GM18505 (cell line): ENCODE measurements at regions not wholly inside any gene's neighbourhood (a gene's known extent, or its start where the extent isn't known, plus 50 kb on each side); places are given as distances from the start of the nearest gene placed in this dataset.

ENCODE experiments used
- ATAC-seq: cut with Tn5 transposase; IDR thresholded peaks from one replicate; pipeline ENCODE4 v1.9.1; 2021; ENCODE audit not compliant: unreplicated experiment
- POLR2A ChIP-seq: IDR thresholded peaks from 4 replicates; pipeline ENCODE4 v1.6.1; 2011; ENCODE audit warnings: borderline replicate concordance; ENCODE audit not compliant: insufficient read depth, insufficient read length; ENCODE audit errors: extremely low read depth

GRCh38 chr6:11920566-11920965 lies 91.5 kb upstream of the HIVEP1 start:
- TF ChIP-seq POLR2A: no peak
- ATAC-seq: no peak

GRCh38 chr6:11919771-11920440 lies 92.2 kb upstream of the HIVEP1 start:
- ATAC-seq: no peak
- no peak for TF ChIP-seq POLR2A

GRCh38 chr6:11918739-11919605 lies 93.1 kb upstream of the HIVEP1 start:
- no peak for ATAC-seq
- TF ChIP-seq POLR2A: no peak

GRCh38 chr6:11917951-11918738 lies 94.0 kb upstream of the HIVEP1 start:
- no peak for ATAC-seq
- no peak for TF ChIP-seq POLR2A

- ATAC-seq: no peak
Measured at GRCh38 chr6:11912420-11912819, 99.7 kb upstream of the HIVEP1 start.

GRCh38 chr6:11911538-11911937 lies 100.6 kb upstream of the HIVEP1 start:
- no peak for TF ChIP-seq POLR2A
- no peak for ATAC-seq

More at GRCh38 chr6:11912420-11912819, 99.7 kb upstream of the HIVEP1 start:
- no peak for TF ChIP-seq POLR2A

- no peak for TF ChIP-seq POLR2A
- no peak for ATAC-seq
Measured at GRCh38 chr6:11909696-11910132, 102.4 kb upstream of the HIVEP1 start.

- TF ChIP-seq POLR2A: no peak
- no peak for ATAC-seq
Measured at GRCh38 chr6:11908436-11909105, 103.5 kb upstream of the HIVEP1 start.

GRCh38 chr6:11903645-11904044 lies 108.5 kb upstream of the HIVEP1 start:
- no peak for ATAC-seq

GRCh38 chr6:11902527-11902926 lies 109.6 kb upstream of the HIVEP1 start:
- no peak for TF ChIP-seq POLR2A
- ATAC-seq: no peak

More at GRCh38 chr6:11903645-11904044, 108.5 kb upstream of the HIVEP1 start:
- TF ChIP-seq POLR2A: no peak

GRCh38 chr6:11900662-11901598 lies 111.2 kb upstream of the HIVEP1 start:
- ATAC-seq: no peak
- TF ChIP-seq POLR2A: no peak

- no peak for TF ChIP-seq POLR2A
- no peak for ATAC-seq
Measured at GRCh38 chr6:11899645-11900044, 112.5 kb upstream of the HIVEP1 start.

- no peak for ATAC-seq
- TF ChIP-seq POLR2A: no peak
Measured at GRCh38 chr6:11894212-11894611, 115.6 kb upstream of the ADTRP start.

- no peak for ATAC-seq
Measured at GRCh38 chr6:11891547-11891946, 112.9 kb upstream of the ADTRP start.

More at GRCh38 chr6:11891547-11891946, 112.9 kb upstream of the ADTRP start:
- no peak for TF ChIP-seq POLR2A
